Right lobe of liver (tissue), 4 donors: ENCODE measurements at regions not wholly inside any gene's neighbourhood (a gene's known extent, or its start where the extent isn't known, plus 50 kb on each side); places are given as distances from the start of the nearest gene placed in this dataset.

Experiments used
- CTCF ChIP-seq, 4 donors: fragments of 200-600 bp in 3 of 4; fragments of 450-650 bp in 1 of 4; IDR thresholded peaks; one replicate each; pipeline versions ENCODE4 v1.5.1 to v1.8.0; 2016 to 2022; ENCODE audit warnings: antibody characterized with exemption in 4 of 4, mild to moderate bottlenecking in 2 of 4
- POLR2A ChIP-seq: fragments of 450-650 bp; IDR thresholded peaks from one replicate; pipeline ENCODE4 v1.6.1; 2017; ENCODE audit warnings: antibody characterized with exemption, mild to moderate bottlenecking
- donor health status: DM: no; HTN: no; CAD: no.
- donor health status: DM: no; HTN: no; CAD: no.
- donor health status: DM: no; HTN: yes; CAD: no.

- no peak for TF ChIP-seq CTCF (IDR thresholded peaks at IDR 0.05)
- TF ChIP-seq POLR2A, result no peak
Observed at GRCh38 chr4:57445686-57446085, 335.5 kb upstream of the IGFBP7 start.
